ENCODE measurements at regions not wholly inside any gene's neighbourhood (a gene's known extent, or its start where the extent isn't known, plus 50 kb on each side); places are given as distances from the start of the nearest gene placed in this dataset.

DNA sequence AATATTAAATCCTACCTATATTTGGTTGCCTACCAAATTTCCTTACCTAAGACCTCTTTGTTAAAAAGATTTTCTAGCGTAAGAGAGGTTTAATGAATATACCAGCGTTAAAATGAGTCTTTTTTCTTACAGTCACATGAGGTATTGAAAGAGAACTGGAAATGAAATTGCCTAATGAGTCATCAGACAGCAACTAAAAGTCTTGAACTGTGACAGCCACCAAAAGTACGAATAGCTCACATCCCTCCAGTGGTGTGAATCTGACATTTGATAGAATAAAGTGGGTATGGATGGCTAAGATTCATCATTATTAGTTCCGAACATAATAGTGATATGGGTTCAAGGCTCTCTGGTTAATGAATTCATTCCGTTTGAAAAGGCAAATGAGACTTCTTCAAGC lies 1297.3 kb downstream of the AACS start:
- 90% methylated on average over 5 of the region's 5 CpGs for WGBS
- intact Hi-C loops (cut with DNase I), result no loop called here
- TF ChIP-seq POLR2A (IDR thresholded peaks at IDR 0.05) (no peak), POLR2AphosphoS5 (IDR thresholded peaks at IDR 0.05) (no peak)
- TF ChIP-seq, protein P1, sequence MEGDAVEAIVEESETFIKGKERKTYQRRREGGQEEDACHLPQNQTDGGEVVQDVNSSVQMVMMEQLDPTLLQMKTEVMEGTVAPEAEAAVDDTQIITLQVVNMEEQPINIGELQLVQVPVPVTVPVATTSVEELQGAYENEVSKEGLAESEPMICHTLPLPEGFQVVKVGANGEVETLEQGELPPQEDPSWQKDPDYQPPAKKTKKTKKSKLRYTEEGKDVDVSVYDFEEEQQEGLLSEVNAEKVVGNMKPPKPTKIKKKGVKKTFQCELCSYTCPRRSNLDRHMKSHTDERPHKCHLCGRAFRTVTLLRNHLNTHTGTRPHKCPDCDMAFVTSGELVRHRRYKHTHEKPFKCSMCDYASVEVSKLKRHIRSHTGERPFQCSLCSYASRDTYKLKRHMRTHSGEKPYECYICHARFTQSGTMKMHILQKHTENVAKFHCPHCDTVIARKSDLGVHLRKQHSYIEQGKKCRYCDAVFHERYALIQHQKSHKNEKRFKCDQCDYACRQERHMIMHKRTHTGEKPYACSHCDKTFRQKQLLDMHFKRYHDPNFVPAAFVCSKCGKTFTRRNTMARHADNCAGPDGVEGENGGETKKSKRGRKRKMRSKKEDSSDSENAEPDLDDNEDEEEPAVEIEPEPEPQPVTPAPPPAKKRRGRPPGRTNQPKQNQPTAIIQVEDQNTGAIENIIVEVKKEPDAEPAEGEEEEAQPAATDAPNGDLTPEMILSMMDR (IDR thresholded peaks at IDR 0.05), result no peak
- DNase-seq (ENCODE audit: low spot score), result no peak
- H3K27me3 ChIP-seq (replicated peaks; ENCODE audit: insufficient read depth), result no peaks in the 10 kb centered on the region
- no peak overlapping the region for H3K4me3 ChIP-seq
- no peak overlapping the region for H3K27ac ChIP-seq
- H3K9me3 ChIP-seq, result no peaks in the 10 kb centered on the region
- H3K4me1 ChIP-seq (replicated peaks), result no peaks in the 10 kb centered on the region
- no peaks in the 10 kb centered on the region for H3K36me3 ChIP-seq

DNA sequence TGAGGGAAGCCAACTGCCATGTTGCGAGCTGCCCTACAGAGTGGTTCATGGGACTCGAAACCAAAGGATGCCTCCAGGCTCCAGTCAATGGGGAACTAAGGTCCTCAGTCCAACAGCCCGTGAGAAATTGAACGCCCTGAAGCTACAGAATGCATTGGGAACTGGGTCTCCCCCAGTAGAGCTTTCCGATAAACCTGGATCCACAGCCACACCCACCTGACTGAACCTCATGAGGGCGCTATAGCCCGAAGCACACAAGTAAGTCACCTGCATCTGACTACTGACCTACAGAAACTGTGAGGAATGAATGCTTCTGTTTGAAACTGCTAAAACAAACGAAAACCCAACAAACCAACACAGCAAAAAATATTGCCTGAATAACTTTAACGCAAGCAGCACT lies 1297.7 kb downstream of the AACS start:
- DNase-seq (ENCODE audit: low spot score), result no peak
- intact Hi-C loops (cut with DNase I), result no loop called here

DNA sequence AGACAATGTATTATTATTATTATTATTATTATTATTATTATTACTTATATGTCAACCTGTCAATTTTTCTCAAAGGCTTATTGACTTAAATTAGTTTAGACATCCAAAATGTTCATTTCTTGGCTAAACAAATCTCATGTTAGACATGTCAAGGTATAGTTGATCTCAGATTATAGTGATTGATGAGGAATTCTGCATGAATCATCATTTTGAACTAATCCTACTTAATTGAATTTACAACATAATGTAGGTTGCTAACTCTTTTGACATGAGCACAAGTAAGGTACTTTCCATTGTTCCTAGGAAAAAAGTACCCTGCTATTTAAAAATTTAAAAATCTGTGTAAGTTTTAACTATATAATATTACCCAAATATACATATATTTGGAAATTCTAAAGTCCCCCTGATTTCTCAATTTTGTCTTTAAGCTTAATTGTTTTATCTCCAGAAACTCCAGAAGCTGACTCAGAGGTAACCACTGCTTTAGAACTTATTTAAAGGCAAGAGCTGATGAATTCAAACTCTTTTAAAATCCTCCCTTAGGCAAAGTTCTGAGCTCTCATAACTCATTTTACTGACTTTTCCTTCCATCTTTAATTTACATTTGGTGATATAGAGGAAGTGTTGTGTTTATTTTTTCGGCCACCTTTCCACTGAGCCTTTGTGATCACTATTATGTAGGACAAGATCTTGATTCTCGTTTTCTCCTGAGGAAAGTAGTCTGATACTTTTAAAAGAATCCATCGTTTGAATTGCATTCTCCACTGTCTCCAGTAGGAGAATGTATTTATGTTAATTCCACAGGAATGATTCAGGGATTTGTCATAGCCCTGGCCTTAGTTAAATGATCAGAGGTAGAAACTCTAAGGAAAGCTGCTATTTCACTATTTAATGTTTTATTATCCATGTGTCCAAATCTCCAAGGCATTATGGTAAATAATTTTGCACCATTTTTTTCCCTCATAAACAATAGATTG lies 1304.5 kb downstream of the AACS start:
- no peaks in the 10 kb centered on the region for H3K4me1 ChIP-seq (replicated peaks)
- H3K9me3 ChIP-seq, result no peaks in the 10 kb centered on the region
- WGBS, result 49% methylated on average over 3 of the region's 3 CpGs
- no peaks in the 10 kb centered on the region for H3K27me3 ChIP-seq (replicated peaks; ENCODE audit: insufficient read depth)
- H3K36me3 ChIP-seq, result no peaks in the 10 kb centered on the region
- no peak for DNase-seq (ENCODE audit: low spot score)
- no peak overlapping the region for H3K4me3 ChIP-seq
- no peak overlapping the region for H3K27ac ChIP-seq
- TF ChIP-seq POLR2AphosphoS5 (IDR thresholded peaks at IDR 0.05) (no peak), POLR2A (IDR thresholded peaks at IDR 0.05) (no peak)
- TF ChIP-seq, protein P1 (IDR thresholded peaks at IDR 0.05), result no peak
- intact Hi-C loops (cut with DNase I), result no loop called here

More for the DNA sequence above, 1297.7 kb downstream of the AACS start:
- no peaks in the 10 kb centered on the region for H3K4me1 ChIP-seq (replicated peaks)
- 85% methylated on average over 9 of the region's 9 CpGs for WGBS
- TF ChIP-seq, protein P1 (IDR thresholded peaks at IDR 0.05), result no peak
- TF ChIP-seq POLR2A (IDR thresholded peaks at IDR 0.05) (no peak), POLR2AphosphoS5 (IDR thresholded peaks at IDR 0.05) (no peak)
- H3K27me3 ChIP-seq (replicated peaks; ENCODE audit: insufficient read depth), result no peaks in the 10 kb centered on the region
- no peaks in the 10 kb centered on the region for H3K36me3 ChIP-seq
- H3K4me3 ChIP-seq, result no peak overlapping the region
- no peaks in the 10 kb centered on the region for H3K9me3 ChIP-seq
- no peak overlapping the region for H3K27ac ChIP-seq

DNA sequence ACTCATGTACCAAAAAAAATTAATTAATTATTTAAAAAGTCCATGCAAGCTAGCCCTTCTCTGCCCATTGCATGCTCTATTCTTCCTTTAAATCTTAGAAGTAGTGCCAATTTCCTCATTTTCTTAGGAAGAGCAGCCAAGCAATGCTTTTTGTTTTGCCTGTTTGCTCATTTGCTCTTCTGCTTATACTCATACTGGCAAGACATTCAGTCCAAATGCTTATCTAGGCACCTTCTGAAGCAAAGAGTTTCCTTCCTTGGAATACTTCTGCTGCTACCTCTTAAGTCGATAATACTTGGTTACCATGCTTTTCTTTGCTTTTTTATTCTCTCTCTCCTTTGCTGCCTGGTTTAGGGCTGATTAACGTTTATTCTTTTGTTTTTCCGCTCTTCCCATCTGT lies 1318.3 kb downstream of the AACS start:
- 80% methylated on average over 3 of the region's 3 CpGs for WGBS
- no peaks in the 10 kb centered on the region for H3K9me3 ChIP-seq
- no peak overlapping the region for H3K27ac ChIP-seq
- no peaks in the 10 kb centered on the region for H3K36me3 ChIP-seq
- H3K4me3 ChIP-seq, result no peak overlapping the region
- TF ChIP-seq, protein P1 (IDR thresholded peaks at IDR 0.05), result no peak
- TF ChIP-seq POLR2A (IDR thresholded peaks at IDR 0.05), result no peak
- no peak for TF ChIP-seq POLR2AphosphoS5 (IDR thresholded peaks at IDR 0.05)
- no peak for DNase-seq (ENCODE audit: low spot score)
- no peaks in the 10 kb centered on the region for H3K4me1 ChIP-seq (replicated peaks)
- intact Hi-C loops (cut with DNase I), result no loop called here
- no peaks in the 10 kb centered on the region for H3K27me3 ChIP-seq (replicated peaks; ENCODE audit: insufficient read depth)

Data from prostate gland (tissue), 2 donors.